HepG2 (cell line): ENCODE measurements at regions not wholly inside any gene's neighbourhood (a gene's known extent, or its start where the extent isn't known, plus 50 kb on each side); places are given as distances from the start of the nearest gene placed in this dataset.

Source experiments
- DPF2 ChIP-seq: sonication (generic); formaldehyde crosslinking; IDR thresholded peaks from 2 replicates; pipeline ENCODE4 v1.4.0; 2020; ENCODE audit warnings: mild to moderate bottlenecking, low read depth, missing genetic modification reagents, borderline replicate concordance
- E2F1 ChIP-seq: sonication (generic); formaldehyde crosslinking; IDR thresholded peaks from 2 replicates; pipeline ENCODE4 v1.5.0; 2020; ENCODE audit warnings: missing genetic modification reagents
- FIP1L1 ChIP-seq: fragments of 200-400 bp; formaldehyde crosslinking; IDR thresholded peaks from 2 replicates; pipeline ENCODE4 v1.6.1; 2018; ENCODE audit warnings: low read depth, mild to moderate bottlenecking, low read length, moderate library complexity, borderline replicate concordance; ENCODE audit not compliant: insufficient read depth
- FOXM1 ChIP-seq: sonication (generic); formaldehyde crosslinking; IDR thresholded peaks from 2 replicates; pipeline ENCODE4 v1.5.0; 2020; ENCODE audit warnings: missing genetic modification reagents
- MAZ ChIP-seq, 2 experiments: sonication (generic) in 1 of 2; formaldehyde crosslinking in 1 of 2; IDR thresholded peaks; 2 replicates each; pipeline versions ENCODE4 v1.5.0 to v1.6.1; 2012 to 2020; ENCODE audit warnings: low read depth in 2 of 2, mild to moderate bottlenecking in 2 of 2, borderline replicate concordance in 1 of 2, improper control_type of control experiment in 1 of 2, low read length in 1 of 2, missing genetic modification reagents in 1 of 2, moderate library complexity in 1 of 2
- POLR2A ChIP-seq, 2 experiments: IDR thresholded peaks; 2 replicates each; pipeline ENCODE4 v1.6.1; 2011; ENCODE audit warnings: low read depth in 2 of 2, low read length in 2 of 2, mild to moderate bottlenecking in 1 of 2, moderate library complexity in 1 of 2; ENCODE audit not compliant: insufficient read depth in 1 of 2
- SIN3A ChIP-seq: IDR thresholded peaks from 2 replicates; pipeline ENCODE4 v1.6.1; 2011; ENCODE audit warnings: low read depth, mild to moderate bottlenecking, control low read depth, low read length, borderline replicate concordance
- ZFP36 ChIP-seq: fragments of 150-350 bp; IDR thresholded peaks from 2 replicates; pipeline ENCODE4 v1.6.1; 2018; ENCODE audit warnings: borderline replicate concordance, low read length, low read depth; ENCODE audit not compliant: partially characterized antibody

GRCh38 chr12:19044891-19045290, 84.6 kb upstream of the PLEKHA5 start:
- TF ChIP-seq ZFP36 (no peak), SIN3A (no peak), DPF2 (CRISPR knock-in tag) (no peak), POLR2A (IDR thresholded peaks at IDR 0.05; ENCODE audit: insufficient read depth in 1 of 2, low read depth in 2 of 2, low read length in 2 of 2) (no peak), E2F1 (CRISPR knock-in tag) (no peak), FIP1L1 (no peak), MAZ (IDR thresholded peaks at IDR 0.05; ENCODE audit: borderline replicate concordance, low read depth, low read length) (no peak), MAZ (CRISPR knock-in tag; IDR thresholded peaks at IDR 0.05; ENCODE audit: low read depth) (no peak), FOXM1 (CRISPR knock-in tag) (no peak)
